NCI-H1436 (cell line): ENCODE measurements at regions not wholly inside any gene's neighbourhood (a gene's known extent, or its start where the extent isn't known, plus 50 kb on each side); places are given as distances from the start of the nearest gene placed in this dataset.

Source experiments
- DNase-seq: peaks from one replicate; lab custom pipeline; 2025; lab: John Stamatoyannopoulos, UW

- no peak for DNase-seq
Measured at GRCh38 chr12:90311561-90311960, 602.9 kb upstream of the ATP2B1 start.

- no peak for DNase-seq
Measured at GRCh38 chr12:90305379-90305778, 596.7 kb upstream of the ATP2B1 start.

GRCh38 chr12:90304231-90304630 is 595.6 kb upstream of the ATP2B1 start:
- DNase-seq = no peak

GRCh38 chr12:90303771-90304170 is 595.1 kb upstream of the ATP2B1 start:
- DNase-seq = no peak

- no peak for DNase-seq
Measured at GRCh38 chr12:90301561-90302133, 593.0 kb upstream of the ATP2B1 start.

- DNase-seq = no peak
Measured at GRCh38 chr12:90301095-90301494, 592.5 kb upstream of the ATP2B1 start.

- DNase-seq = no peak
Measured at GRCh38 chr12:90299666-90300065, 591.0 kb upstream of the ATP2B1 start.

GRCh38 chr12:90299121-90299520 is 590.5 kb upstream of the ATP2B1 start:
- no peak for DNase-seq

- DNase-seq = no peak
Measured at GRCh38 chr12:90298289-90298948, 589.8 kb upstream of the ATP2B1 start.

GRCh38 chr12:90295858-90296257 is 587.2 kb upstream of the ATP2B1 start:
- no peak for DNase-seq

- no peak for DNase-seq
Measured at GRCh38 chr12:90292183-90292582, 583.5 kb upstream of the ATP2B1 start.

GRCh38 chr12:90290980-90291975 is 582.6 kb upstream of the ATP2B1 start:
- no peak for DNase-seq

GRCh38 chr12:90287585-90287984 is 578.9 kb upstream of the ATP2B1 start:
- no peak for DNase-seq

GRCh38 chr12:90281154-90281868 is 572.7 kb upstream of the ATP2B1 start:
- DNase-seq = no peak

GRCh38 chr12:90280564-90281058 is 572.0 kb upstream of the ATP2B1 start:
- DNase-seq = no peak

- no peak for DNase-seq
Measured at GRCh38 chr12:90280033-90280432, 571.4 kb upstream of the ATP2B1 start.

- DNase-seq = no peak
Measured at GRCh38 chr12:90275088-90275487, 566.5 kb upstream of the ATP2B1 start.

- no peak for DNase-seq
Measured at GRCh38 chr12:90274407-90274806, 565.8 kb upstream of the ATP2B1 start.

- DNase-seq = no peak
Measured at GRCh38 chr12:90268574-90268973, 559.9 kb upstream of the ATP2B1 start.

- DNase-seq = no peak
Measured at GRCh38 chr12:90262251-90262650, 553.6 kb upstream of the ATP2B1 start.

GRCh38 chr12:90261283-90261682 is 552.6 kb upstream of the ATP2B1 start:
- DNase-seq = no peak

GRCh38 chr12:90260136-90260535 is 551.5 kb upstream of the ATP2B1 start:
- no peak for DNase-seq
